ENCODE measurements at regions not wholly inside any gene's neighbourhood (a gene's known extent, or its start where the extent isn't known, plus 50 kb on each side); places are given as distances from the start of the nearest gene placed in this dataset.

GRCh38 chr22:34738661-34739400 lies 327.1 kb upstream of the ISX start:
- no peak for DNase-seq (ENCODE audit: low read depth)

GRCh38 chr22:34743110-34743751 lies 322.7 kb upstream of the ISX start:
- DNase-seq (ENCODE audit: low read depth), result no peak

- DNase-seq (ENCODE audit: low read depth), result peak; percentile 28
Observed at GRCh38 chr22:34760276-34761008, 305.5 kb upstream of the ISX start.

GRCh38 chr22:34761111-34761510 lies 304.8 kb upstream of the ISX start:
- DNase-seq (ENCODE audit: low read depth), result no peak

GRCh38 chr22:34763496-34763895 lies 302.5 kb upstream of the ISX start:
- no peak for DNase-seq (ENCODE audit: low read depth)

- DNase-seq (ENCODE audit: low read depth), result no peak
Observed at GRCh38 chr22:34765115-34765514, 300.8 kb upstream of the ISX start.

GRCh38 chr22:34769361-34769760 lies 296.6 kb upstream of the ISX start:
- DNase-seq (ENCODE audit: low read depth), result no peak

- peak; percentile 4 for DNase-seq (ENCODE audit: low read depth)
Observed at GRCh38 chr22:34776817-34777216, 289.1 kb upstream of the ISX start.

- DNase-seq (ENCODE audit: low read depth), result no peak
Observed at GRCh38 chr22:34781681-34782080, 284.3 kb upstream of the ISX start.

- no peak for DNase-seq (ENCODE audit: low read depth)
Observed at GRCh38 chr22:34783436-34783835, 282.5 kb upstream of the ISX start.

GRCh38 chr22:34784056-34784455 lies 281.9 kb upstream of the ISX start:
- no peak for DNase-seq (ENCODE audit: low read depth)

- DNase-seq (ENCODE audit: low read depth), result no peak
Observed at GRCh38 chr22:34797826-34798225, 268.1 kb upstream of the ISX start.

GRCh38 chr22:34798605-34799004 lies 267.4 kb upstream of the ISX start:
- no peak for DNase-seq (ENCODE audit: low read depth)

GRCh38 chr22:34800260-34800980 lies 265.5 kb upstream of the ISX start:
- peak; percentile 76 for DNase-seq (ENCODE audit: low read depth)

GRCh38 chr22:34801221-34801620 lies 264.7 kb upstream of the ISX start:
- DNase-seq (ENCODE audit: low read depth), result no peak

GRCh38 chr22:34804091-34804490 lies 261.9 kb upstream of the ISX start:
- DNase-seq (ENCODE audit: low read depth), result no peak

GRCh38 chr22:34804604-34805003 lies 261.4 kb upstream of the ISX start:
- peak; percentile 38 for DNase-seq (ENCODE audit: low read depth)

GRCh38 chr22:34805771-34806170 lies 260.2 kb upstream of the ISX start:
- DNase-seq (ENCODE audit: low read depth), result no peak

- peak; percentile 63 for DNase-seq (ENCODE audit: low read depth)
Observed at GRCh38 chr22:34808618-34809017, 257.3 kb upstream of the ISX start.

GRCh38 chr22:34812631-34813030 lies 253.3 kb upstream of the ISX start:
- DNase-seq (ENCODE audit: low read depth), result peak; percentile 97

GRCh38 chr22:34814260-34815025 lies 251.5 kb upstream of the ISX start:
- DNase-seq (ENCODE audit: low read depth), result peak; percentile 97

Measured in renal cortical epithelial cell (primary cell).